SU-DHL-6 (cell line): ENCODE measurements at regions not wholly inside any gene's neighbourhood (a gene's known extent, or its start where the extent isn't known, plus 50 kb on each side); places are given as distances from the start of the nearest gene placed in this dataset.

ENCODE experiments used
- H2AFZ ChIP-seq: fragments of 200-600 bp; sonication (generic); 2 replicates; pipeline ENCODE4 v1.6.1; 2014; ENCODE audit warnings: low read depth, mild to moderate bottlenecking, moderate library complexity, mixed read lengths, antibody characterized with exemption, low read length; ENCODE audit not compliant: severe bottlenecking
- H3F3A ChIP-seq: fragments of 200-600 bp; shearing (Covaris generic); 2 replicates; pipeline ENCODE4 v1.6.0; 2016; ENCODE audit warnings: antibody characterized with exemption, mild to moderate bottlenecking; ENCODE audit not compliant: insufficient read depth
- H3K27ac ChIP-seq: fragments of 200-600 bp; sonication (generic); 2 replicates; pipeline ENCODE4 v1.5.1; 2016; ENCODE audit warnings: low read depth, mild to moderate bottlenecking, low read length, moderate library complexity, mixed read lengths
- H3K27me3 ChIP-seq: fragments of 200-600 bp; sonication (generic), shearing (Covaris generic); 2 replicates; pipeline ENCODE4 v1.6.0; 2014; ENCODE audit warnings: mild to moderate bottlenecking, low read length
- H3K36me3 ChIP-seq: fragments of 200-600 bp; sonication (generic); 2 replicates; pipeline ENCODE4 v1.6.1; 2014; ENCODE audit warnings: mild to moderate bottlenecking, low read length, mixed read lengths
- H3K4me2 ChIP-seq: fragments of 300-600, 200-600 bp; shearing (Covaris generic), sonication (generic); 2 replicates; pipeline ENCODE4 v1.6.0; 2014; ENCODE audit warnings: low read length, low read depth, mild to moderate bottlenecking; ENCODE audit not compliant: poor library complexity, severe bottlenecking
- H3K4me3 ChIP-seq: fragments of 200-600 bp; sonication (generic); 2 replicates; pipeline ENCODE4 v1.5.1; 2014; ENCODE audit warnings: antibody characterized with exemption, low read length, mild to moderate bottlenecking, mixed read lengths; ENCODE audit not compliant: insufficient read depth, poor library complexity, severe bottlenecking
- H3K79me2 ChIP-seq: fragments of 200-600 bp; sonication (generic); 2 replicates; pipeline ENCODE4 v1.6.1; 2014; ENCODE audit warnings: mild to moderate bottlenecking, low read length, moderate library complexity; ENCODE audit not compliant: insufficient read depth
- H3K9ac ChIP-seq: fragments of 200-600 bp; sonication (generic); 2 replicates; pipeline ENCODE4 v1.7.0; 2014; ENCODE audit warnings: mild to moderate bottlenecking, low read length
- H3K9me2 ChIP-seq: fragments of 200-600 bp; sonication (generic); replicated peaks from 2 replicates; pipeline ENCODE4 v1.6.1; 2014; ENCODE audit warnings: low read length; ENCODE audit not compliant: insufficient read depth
- H3K9me3 ChIP-seq: fragments of 200-600 bp; sonication (generic); 2 replicates; pipeline ENCODE4 v1.6.1; 2014; ENCODE audit warnings: low read length, mixed read lengths; ENCODE audit not compliant: insufficient read depth
- H4K20me1 ChIP-seq: fragments of 200-600 bp; sonication (generic); 2 replicates; pipeline ENCODE4 v1.6.1; 2014; ENCODE audit warnings: low read depth, mild to moderate bottlenecking, antibody characterized with exemption, low read length, moderate library complexity, mixed read lengths
- CTCF ChIP-seq: fragments of 200-600 bp; sonication (generic); IDR thresholded peaks from one replicate; pipeline ENCODE4 v1.5.1; 2017; ENCODE audit warnings: antibody characterized with exemption, mild to moderate bottlenecking, low read length, moderate library complexity; ENCODE audit not compliant: insufficient read depth, poor library complexity, severe bottlenecking
- EZH2phosphoT487 ChIP-seq: fragments of 200-600 bp; sonication (generic), shearing (Covaris generic); conservative IDR thresholded peaks from 2 replicates; pipeline ENCODE4 v1.6.1; 2018; ENCODE audit warnings: mild to moderate bottlenecking, antibody characterized with exemption, low read length, moderate library complexity, mixed read lengths

GRCh38 chr16:65418435-65418834 lies 296.6 kb upstream of the CDH11 start:
- no peak overlapping the region for H3K9ac ChIP-seq
- H3K4me3 ChIP-seq = no peak overlapping the region
- no peaks in the 10 kb centered on the region for H3K36me3 ChIP-seq
- H4K20me1 ChIP-seq = no peaks in the 10 kb centered on the region
- no peaks in the 10 kb centered on the region for H3F3A ChIP-seq
- H3K79me2 ChIP-seq = no peaks in the 10 kb centered on the region
- no peaks in the 10 kb centered on the region for H3K9me3 ChIP-seq
- H2AFZ ChIP-seq = no peak overlapping the region
- H3K4me2 ChIP-seq = no peak overlapping the region
- H3K27me3 ChIP-seq = no peaks in the 10 kb centered on the region
- no peak overlapping the region for H3K27ac ChIP-seq
- H3K9me2 ChIP-seq = 0 out of 2 replicates have a peak, but pooled peaks cover 3% of the 10 kb centered on the region
- TF ChIP-seq EZH2phosphoT487 (no peak), CTCF (no peak)

DNA sequence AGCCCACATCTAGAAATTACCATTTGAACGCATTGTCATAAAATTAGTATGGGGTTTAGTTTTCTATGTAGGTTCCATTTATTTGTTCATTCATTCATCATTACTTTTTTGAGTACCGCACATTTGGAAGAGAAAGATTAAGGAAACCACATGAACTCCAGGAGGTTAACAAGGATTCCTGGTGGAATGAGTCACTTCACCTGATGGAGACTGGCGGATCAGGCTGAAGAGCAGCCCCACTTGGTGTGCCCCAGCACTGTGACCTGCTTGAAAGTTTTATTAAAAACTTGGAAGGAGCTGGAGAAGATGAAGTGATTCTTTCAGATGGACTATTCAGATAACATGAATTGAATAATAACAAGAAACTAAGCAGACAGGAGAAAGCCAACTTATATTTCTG lies 293.6 kb upstream of the CDH11 start:
- Histone ChIP-seq H3K36me3 (no peaks in the 10 kb centered on the region), H3K4me3 (no peak overlapping the region), H3F3A (no peaks in the 10 kb centered on the region), H3K27me3 (no peaks in the 10 kb centered on the region), H4K20me1 (no peaks in the 10 kb centered on the region), H3K4me2 (no peak overlapping the region), H3K27ac (no peak overlapping the region), H3K9me3 (no peaks in the 10 kb centered on the region), H3K9ac (no peak overlapping the region), H2AFZ (no peak overlapping the region), H3K79me2 (no peaks in the 10 kb centered on the region), H3K9me2 (0 out of 2 replicates have a peak, but pooled peaks cover 4% of the 10 kb centered on the region)
- no peak for TF ChIP-seq EZH2phosphoT487
- no peak for TF ChIP-seq CTCF

DNA sequence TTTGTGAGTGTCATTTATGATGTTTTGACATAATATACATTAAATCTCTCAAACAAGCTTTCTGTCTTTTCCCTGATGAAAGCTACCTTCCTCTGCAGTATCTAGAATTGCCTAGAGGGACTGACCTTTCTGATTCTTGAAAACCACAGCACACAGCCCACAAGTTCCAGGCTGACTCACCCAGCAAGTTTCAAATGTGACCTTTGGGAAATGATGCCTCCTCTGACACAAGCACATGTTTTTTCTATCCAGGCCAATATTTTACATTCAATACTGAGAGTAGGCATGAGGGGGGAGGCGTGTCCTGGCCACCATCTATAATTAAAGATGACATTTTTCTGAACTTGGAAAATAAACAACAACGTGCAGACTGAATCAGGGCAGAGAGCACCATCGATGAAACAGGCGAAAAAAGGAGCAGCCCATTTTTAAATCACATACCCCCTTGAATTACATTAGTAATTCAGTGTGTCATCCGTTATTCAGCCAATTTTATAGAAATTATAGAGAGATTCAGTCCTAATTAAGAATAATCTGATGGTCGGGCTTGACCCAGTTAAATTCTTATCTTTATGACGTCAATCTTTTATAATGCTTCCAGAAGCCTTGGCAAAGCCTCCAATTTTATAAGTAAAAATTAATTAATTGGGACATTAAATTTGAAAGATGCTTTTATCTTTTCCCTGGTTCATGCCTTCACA lies 292.6 kb upstream of the CDH11 start:
- H3K79me2 ChIP-seq = no peaks in the 10 kb centered on the region
- no peaks in the 10 kb centered on the region for H3K36me3 ChIP-seq
- no peak overlapping the region for H3K4me3 ChIP-seq
- H2AFZ ChIP-seq = no peak overlapping the region
- H3K4me2 ChIP-seq = no peak overlapping the region
- no peaks in the 10 kb centered on the region for H4K20me1 ChIP-seq
- no peaks in the 10 kb centered on the region for H3F3A ChIP-seq
- H3K27ac ChIP-seq = no peak overlapping the region
- H3K9ac ChIP-seq = no peak overlapping the region
- H3K9me2 ChIP-seq = 0 out of 2 replicates have a peak, but pooled peaks cover 4% of the 10 kb centered on the region
- TF ChIP-seq EZH2phosphoT487 (no peak), CTCF (no peak)
- H3K27me3 ChIP-seq = no peaks in the 10 kb centered on the region
- H3K9me3 ChIP-seq = no peaks in the 10 kb centered on the region
